ENCODE measurements at regions not wholly inside any gene's neighbourhood (a gene's known extent, or its start where the extent isn't known, plus 50 kb on each side); places are given as distances from the start of the nearest gene placed in this dataset.
A peak's percentile ranks its signal among the peaks of the same experiment; 100 is the strongest.
"Not testable (repeated sequence)": the region's sequence is repeated elsewhere in the genome, so short reads cannot be mapped to it uniquely, and the experiment has no call there.

DNA sequence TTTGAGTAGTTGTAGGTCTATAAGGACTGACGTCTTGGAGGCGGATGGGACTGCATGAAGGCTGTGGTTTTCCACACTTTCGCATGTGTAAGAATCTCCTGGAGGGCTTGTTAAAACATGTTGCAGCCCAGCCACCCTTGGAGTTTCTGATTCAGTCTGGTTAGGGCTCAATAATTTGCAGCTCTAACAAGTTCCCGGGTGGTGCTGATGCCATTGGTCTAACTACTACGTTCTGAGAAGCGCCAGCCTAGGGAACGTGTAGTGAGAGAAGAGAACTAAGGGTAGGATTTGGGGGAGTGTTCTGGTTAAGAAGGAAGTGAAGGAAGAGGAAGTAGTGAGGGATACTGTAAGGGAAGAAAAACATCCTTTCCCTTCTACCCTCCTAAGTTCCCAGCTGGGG lies 138.9 kb downstream of the LARP7 start:
- DNase-seq (ENCODE audit: low spot score), result no peak

DNA sequence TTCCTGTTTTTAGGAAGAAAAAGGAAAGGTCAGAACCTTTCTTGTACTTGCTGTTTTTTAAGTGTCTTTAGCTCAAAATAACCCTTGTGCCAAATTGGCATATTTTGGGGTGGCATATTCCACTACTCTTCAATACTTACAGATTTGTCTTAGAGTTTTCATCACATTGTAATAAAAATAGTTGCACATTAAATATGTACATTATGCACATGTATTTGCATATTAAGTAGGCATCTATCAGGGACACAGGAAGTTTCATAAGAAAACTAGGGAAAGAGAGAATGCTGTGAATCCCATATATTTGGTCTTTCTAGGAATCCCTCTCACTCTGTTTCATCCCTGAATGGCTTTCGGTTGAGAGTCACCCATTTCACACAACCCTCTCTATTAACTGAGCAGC lies 139.6 kb downstream of the LARP7 start:
- no peak for DNase-seq (ENCODE audit: low spot score)

DNA sequence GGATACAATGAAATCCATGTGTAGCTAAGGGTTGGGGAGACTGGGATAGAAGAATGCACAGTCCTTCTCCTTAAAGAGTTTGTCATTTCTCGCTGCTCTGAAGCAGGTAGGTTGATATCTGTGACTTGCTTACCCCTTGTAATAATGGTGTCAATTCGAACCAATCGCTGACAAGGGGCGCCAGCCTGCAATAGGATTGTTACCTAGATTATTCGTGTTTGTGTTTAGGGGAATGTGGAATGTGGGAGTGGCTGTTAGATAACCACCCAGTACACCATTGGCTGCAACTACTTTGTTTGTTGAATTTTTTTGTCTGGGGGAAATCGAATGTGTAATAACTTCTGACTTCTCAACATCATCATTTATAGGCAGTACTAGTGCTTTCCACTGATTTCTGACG lies 141.6 kb downstream of the LARP7 start:
- no peak for DNase-seq (ENCODE audit: low spot score)

DNA sequence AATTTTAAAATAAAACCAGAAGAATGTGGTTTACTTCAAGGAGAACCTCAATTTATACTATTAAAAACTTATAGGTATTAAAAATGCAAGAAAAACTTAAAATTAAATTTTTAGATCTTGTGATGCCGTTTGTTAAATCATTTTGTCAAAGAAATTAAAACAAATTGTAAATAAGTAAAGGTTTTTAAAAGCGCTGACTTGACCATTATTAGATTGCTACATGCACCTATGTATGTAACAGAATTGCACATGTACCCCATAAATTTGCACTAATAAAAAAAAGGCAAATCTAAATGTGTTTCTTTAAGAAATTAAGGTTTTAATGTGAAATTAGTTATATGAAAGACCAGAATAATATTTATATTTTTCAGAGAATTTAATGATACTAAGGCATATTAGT lies 156.1 kb downstream of the LARP7 start:
- DNase-seq (ENCODE audit: low spot score), result no peak

DNA sequence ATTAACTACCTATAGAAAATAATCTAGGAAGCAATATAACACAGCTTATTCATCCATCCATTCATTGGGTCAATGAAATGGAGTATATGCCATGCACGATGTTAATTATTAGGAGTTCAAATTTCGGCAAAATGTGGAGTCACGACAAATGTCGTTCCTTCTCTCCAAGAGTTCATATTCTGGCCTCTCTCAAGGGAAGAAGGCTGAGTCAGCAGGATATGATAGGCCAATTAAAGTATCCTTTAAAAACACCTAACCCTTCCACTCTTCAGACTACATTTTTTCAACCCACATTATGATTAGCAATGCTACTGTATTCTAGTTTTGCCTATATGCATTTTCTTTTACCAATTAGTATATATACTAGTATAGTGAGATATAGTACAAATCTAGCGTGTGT lies 163.1 kb downstream of the LARP7 start:
- no peak for DNase-seq (ENCODE audit: low spot score)

DNA sequence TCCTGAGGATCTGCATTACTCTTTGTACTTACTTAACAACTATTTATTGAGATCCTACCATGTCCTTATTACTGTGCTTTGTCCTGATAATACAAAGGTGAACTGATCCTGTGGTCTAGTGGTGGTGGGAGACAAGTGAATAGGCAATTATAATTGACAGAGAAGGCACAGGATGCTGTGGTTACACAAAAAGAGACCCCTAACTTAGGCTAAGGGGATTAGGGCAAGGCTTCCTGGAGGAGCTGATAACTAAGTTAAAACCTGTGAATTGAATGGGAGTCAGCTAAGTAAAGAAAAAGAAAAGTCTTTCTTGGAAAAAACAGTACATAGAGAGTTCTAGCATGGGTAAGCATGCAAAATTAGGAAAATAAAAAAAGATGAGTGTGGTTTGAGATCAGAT lies 164.4 kb downstream of the LARP7 start:
- no peak for DNase-seq (ENCODE audit: low spot score)

DNA sequence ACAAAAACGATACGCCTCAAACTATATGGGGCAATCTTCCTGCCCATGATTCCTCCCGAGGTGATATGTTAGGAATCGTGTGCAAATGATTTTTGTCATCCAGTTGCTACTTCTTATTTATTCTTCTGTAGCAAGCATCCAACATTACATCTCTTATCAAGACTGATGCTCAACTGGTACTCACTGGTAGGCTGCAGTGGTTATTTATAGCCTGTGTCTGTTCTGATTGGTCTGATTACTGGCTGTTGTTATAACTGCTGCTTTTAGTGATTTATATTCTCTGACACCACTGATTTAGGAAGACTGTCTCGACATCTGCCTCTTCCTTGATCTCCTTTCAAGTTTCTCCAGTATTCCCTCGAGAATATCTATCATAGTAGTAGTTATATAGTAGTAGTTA lies 165.8 kb downstream of the LARP7 start:
- DNase-seq (ENCODE audit: low spot score), result no peak

DNA sequence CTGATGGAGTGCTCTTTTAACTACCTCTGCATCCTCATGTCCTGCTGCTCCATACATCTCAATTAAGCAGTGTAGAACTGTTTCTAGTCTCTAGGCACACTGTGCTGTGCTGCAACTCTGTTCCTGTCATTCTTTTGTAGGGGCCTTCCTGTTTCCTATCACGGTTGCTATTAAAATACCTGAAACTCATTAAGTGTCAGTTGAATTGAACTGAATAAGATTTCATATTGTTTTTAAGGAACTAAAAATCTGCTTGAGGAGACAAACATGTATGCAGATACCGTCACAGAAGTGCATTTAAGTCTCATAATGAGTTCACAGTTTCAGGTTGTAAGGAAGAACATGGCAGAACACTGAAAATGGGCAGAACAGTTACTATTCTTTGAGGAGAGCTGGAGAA lies 170.1 kb downstream of the LARP7 start:
- no peak for DNase-seq (ENCODE audit: low spot score)

DNA sequence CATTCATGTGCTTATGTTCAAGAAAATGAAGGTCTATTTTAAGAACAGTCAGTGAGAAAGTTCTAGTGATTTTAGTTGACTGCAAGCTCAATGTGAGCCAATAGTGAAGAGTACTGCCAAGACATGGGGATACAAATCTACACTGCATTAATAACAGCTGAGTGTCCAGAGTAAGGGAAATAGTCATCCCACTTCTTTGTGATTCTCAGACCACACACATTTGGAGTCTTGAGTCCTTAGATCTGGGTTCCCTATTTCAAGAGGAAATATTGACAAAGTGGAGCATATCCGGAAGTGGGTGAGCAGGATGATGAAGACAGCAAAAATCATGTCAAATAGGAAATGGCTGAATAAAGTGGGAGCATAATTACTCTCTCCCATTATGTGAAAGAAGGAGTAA lies 171.1 kb downstream of the LARP7 start:
- no peak for DNase-seq (ENCODE audit: low spot score)

DNA sequence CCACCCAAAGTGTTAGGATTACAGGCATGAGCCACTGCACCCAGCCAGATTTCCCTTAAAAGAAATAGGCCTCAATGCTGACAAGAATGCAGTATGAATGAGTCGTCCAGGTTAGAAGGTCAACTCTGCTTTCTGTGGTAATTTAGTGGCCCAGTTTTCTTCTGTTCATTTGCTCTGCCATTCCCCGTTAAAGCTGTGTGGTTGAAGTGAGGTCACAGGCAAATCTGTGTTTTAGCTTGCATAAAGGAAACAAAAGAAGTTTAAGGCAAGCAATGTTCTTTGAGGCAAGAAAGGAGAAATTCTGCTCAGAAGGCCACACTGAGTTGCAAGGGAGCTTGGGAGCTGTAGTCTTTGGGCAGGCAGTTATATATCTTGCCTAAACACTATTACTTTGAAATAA lies 176.8 kb downstream of the LARP7 start:
- DNase-seq (ENCODE audit: low spot score), result no peak

DNA sequence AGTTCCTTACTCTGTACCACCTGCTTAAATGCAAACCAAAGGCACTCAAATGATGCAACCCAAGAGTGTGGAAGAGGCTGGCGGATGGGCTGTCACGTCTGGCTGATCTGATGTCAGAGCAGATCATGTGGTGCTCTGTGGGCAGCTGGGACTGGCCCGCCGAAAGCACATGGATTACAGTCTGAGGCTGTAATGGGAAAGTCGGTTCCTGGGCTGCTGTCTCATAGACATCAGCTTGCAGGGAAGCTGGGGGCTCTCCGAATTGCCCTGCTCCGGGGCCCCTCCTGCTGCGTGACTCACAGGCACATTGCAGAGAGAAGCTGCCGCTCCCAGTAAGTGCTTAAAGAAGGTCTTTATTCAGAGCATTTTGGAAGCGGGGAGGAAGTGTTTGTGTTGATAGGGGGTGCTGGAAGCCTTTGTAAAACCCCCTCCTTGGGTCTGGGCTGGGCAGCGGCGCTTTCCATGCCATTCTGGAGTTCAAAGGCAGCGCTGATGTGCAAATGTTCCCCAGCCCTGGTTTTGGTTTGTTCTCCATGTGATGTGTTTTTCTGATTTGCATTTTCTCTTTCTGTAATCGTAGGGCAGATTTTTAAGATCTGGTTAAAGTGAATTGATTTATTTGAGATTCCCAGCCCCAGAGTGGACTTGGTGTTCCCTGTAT lies 181.1 kb downstream of the LARP7 start:
- DNase-seq (ENCODE audit: low spot score), result peak; percentile 96

DNA sequence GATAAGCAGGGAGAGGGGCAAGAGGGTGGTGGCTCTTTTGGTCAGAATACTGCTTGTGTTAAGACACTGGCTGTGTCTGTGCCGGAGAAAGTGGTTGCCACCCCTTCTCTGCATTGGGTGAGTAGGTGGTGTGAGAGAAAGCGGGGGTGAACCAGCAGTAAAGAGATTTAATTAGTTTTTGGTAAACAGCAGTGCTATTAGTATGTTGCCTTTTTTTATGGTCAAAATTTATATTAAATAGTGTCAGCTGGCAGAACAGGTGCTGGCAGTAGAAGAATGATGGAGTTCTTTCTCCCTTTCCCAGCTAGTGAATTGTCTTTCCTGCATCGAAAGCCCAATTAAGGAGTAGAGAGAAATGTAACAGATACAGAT lies 181.6 kb downstream of the LARP7 start:
- peak; percentile 67 for DNase-seq (ENCODE audit: low spot score)

DNA sequence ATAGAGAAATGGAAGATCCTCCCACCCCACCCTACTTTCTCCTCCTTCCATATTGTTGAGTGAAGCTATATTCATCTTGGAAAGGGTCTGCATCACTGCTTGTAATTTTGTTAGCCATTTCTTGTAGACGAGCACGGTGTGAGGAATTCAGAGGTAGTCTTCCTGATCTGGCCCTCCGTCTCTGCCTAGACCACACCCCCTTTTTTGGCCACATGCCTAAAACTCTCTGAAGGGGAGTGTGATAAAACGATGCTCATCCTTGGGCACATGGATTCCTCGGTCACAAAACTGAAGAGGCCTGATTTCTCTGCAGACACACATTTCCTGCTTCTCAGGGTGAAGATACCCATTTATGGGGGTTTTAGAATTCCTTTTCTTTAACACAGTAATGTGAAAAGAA lies 182.8 kb downstream of the LARP7 start:
- DNase-seq (ENCODE audit: low spot score), result no peak

DNA sequence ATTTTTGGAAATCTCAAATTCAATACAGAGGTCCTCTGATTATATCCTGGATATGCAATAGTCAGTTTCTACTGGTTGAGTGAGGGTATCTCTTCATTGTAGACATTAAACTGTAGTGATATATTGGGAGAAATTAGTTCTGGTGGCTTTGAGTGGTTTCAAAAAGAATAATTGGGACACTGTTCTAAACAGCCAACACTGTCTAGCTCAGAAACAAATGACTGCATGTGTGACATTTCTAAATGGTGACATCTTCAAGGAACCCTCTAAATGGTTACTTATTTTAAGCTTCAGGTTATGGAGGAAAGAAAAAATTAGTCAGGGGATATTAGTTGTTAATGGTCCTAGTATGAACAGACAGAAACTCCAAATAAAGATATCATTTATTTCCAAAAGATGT lies 186.2 kb downstream of the LARP7 start:
- no peak for DNase-seq (ENCODE audit: low spot score)

DNA sequence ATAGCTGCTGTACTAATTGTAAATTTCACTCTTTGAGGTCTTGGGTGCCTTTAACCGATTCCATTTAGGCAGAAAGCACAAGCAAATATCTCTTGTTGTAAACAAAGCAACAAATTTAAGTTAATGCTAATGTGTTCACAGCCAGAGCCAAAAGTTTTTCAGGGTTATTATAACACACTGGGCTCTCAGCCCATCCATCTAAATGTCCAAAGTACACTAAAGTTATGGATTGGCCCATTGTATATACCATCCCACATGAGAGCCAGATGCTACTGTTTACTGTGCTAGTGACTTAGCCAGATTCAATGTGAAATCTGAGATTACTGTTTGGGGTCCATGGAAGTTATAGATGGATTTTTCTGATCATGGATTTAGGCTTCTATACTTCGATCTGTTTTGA lies 186.7 kb downstream of the LARP7 start:
- DNase-seq (ENCODE audit: low spot score), result no peak

DNA sequence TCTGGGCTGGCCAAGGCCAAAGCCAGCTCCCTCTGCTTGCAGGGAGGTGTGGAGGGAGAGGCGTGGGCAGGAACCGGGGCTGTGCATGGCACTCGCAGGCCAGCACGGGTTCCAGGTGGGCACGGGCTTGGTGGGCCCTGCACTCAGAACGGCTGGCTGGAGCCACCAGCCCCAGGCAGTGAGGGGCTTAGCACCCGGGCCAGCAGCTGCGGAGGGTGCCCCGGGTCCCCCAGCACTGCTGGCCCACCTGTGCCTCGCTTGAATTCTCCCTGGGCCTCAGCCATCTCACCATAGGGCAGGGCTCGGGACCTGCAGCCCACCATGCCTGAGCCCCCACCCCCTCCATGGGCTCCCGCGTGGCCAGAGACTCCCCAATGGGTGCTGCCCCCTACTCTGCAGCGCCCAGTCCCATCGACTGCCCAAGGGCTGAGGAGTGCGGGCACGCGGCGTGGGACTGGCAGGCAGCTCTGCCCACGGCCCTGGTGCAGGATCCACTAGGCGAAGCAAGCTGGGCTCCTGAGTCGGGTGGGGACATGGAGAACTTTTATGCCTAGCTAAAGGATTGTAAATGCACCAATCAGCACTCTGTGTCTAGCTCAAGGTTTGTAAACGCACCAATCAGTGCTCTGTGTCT lies 193.9 kb downstream of the LARP7 start:
- no peak for DNase-seq (ENCODE audit: low spot score)

DNA sequence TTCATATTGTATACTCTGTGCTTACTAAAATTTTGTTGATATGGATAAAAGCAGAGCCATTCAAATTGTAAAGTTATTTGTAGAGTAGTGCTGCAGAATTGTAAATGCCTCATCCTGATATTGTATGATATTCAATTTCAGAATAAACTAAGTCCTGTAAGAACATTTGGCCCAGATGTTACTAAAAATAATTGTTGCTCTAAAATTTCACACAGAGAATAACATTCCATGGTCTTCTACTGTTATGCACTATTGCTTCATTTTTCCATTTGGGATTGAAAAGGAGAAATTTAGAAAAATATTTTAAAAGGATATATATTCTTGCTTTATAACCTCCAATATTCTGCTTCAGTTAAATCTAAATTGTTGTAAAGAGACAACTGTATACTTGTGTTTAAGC lies 195.6 kb downstream of the LARP7 start:
- no peak for DNase-seq (ENCODE audit: low spot score)

DNA sequence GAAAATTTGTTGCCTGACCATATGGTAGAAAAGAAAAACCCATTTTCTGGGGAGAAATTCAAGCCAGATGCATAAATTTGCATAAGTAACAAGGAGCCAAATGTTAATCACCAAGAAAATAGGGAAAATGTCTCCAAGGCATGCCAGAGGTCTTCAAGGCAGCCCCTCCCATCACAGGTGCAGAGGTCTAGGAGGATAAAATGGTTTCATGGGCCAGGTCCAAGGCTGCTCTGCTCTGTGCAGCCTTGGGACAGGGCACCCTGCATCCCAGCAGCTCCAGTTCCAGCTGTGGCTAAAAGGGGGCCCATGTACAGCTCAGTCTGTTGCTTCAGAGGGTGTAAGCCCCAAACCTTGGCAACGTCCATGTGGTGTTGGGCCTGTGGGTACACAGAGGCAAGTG lies 200.0 kb downstream of the LARP7 start:
- no peak for DNase-seq (ENCODE audit: low spot score)

DNA sequence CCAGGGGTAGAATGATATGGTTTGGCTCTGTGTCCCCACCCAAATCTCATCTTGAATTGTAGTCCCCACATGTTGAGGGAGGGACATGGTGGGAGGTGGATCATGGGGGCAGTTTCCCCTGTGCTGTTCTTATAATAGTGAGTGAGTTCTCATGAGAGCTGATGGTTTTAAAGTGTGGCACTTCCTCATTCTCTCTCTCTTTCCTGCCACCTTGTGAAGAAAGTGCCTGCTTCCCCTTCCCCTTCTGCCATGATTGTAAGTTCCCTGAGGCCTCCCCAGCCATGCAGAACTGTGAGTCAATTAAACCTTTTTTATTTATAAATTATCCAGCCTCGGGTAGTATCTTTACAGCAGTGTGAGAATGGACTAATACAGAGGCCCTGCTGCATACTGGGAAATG lies 201.1 kb downstream of the LARP7 start:
- not testable (repeated sequence) for DNase-seq (ENCODE audit: low spot score)

DNA sequence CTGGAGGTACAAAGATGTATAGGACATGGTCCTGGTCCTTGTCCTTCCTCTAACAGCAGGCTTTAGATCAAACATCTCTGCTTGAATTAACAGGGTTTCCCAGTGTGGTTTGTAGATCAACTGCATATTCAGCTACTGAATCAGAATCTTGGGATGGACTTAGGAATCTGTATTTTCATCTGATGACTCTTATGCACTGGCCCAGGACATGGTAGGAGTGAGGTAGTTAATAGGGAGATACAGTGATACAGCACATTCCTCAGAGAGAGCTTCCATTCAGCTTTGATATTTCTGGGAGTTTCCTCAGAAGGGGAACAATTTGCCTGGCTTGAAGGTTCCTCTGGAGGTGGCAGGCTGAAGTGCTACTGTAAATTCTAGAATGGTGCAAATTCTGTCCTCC lies 203.1 kb downstream of the LARP7 start:
- DNase-seq (ENCODE audit: low spot score), result no peak

DNA sequence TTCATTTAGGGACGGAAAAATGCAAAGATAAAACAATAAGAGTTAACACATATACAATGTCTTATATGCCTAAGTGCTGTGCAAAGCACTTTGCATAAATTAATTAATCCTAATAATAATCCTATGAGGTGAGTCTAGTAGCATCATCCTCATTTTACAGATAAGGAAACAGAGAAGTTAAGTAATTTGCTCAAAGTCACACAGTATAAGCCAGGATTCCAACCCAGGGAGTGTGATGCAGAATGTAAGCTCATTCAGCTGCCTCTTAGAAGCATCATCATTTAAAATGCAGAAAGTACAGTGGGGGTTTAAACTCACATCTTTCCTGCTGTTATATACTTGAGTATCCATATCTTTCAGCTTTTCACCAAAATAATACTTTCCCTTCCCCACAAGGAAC lies 203.7 kb downstream of the LARP7 start:
- DNase-seq (ENCODE audit: low spot score), result no peak

DNA sequence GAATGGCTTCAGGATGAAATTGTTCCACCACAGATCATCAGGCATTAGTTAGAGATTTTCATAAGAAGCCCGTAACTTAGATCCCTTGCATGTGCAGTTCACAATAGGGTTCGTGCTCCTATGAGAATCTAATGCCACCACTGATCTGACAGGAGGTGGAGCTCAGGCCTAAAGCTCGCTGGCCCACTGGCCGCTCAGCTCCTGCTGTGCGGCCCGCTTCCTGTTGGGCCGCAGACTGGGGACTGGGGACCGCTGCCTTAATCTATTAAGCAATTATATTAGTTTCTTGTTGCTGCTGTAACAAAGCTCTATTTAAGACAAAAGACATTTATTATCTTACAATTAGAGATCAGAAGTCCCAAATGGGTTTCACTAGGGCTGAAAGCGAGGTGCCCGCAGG lies 205.6 kb downstream of the LARP7 start:
- DNase-seq (ENCODE audit: low spot score), result no peak

DNA sequence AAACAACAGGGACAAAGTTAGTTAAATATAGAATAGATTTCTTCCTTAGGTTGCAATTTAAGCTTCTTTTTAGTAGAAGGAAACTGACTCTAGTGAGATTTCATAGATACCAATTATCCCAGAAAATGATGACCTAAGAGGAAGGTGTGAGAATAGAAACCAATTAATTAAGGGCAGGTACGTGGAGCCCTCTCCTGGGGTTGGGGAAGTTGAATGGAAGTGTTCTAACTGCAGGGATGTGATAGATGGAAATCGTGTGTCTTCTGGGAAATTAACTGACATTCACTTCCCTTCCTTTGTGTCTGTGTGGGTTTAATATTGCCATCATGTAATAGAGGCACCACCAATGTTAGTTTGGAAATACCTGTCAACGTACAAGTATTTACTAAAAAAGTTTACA lies 204.1 kb upstream of the ANK2 start:
- no peak for DNase-seq (ENCODE audit: low spot score)

DNA sequence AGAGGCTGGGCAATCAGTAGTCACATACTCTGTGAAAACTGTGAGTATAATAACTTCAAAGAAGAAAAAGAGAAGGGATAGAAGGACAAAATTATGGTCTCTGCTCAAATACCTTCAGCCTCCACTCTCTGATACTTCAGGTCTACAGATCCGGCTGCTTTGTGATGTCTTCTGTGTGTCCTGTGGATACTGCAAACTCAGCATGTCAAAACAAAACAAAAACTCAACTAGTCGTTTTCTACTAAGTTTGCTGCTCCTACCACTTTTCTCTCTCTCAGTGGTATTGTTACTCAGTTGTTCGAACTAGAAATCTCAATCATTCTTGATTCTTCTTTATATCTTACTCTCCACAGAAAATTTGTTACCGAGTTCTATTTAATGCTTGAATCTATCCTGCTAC lies 202.4 kb upstream of the ANK2 start:
- DNase-seq (ENCODE audit: low spot score), result no peak

All from Ammon's horn (tissue), 1 donor.